GM12878 (cell line): ENCODE measurements at regions not wholly inside any gene's neighbourhood (a gene's known extent, or its start where the extent isn't known, plus 50 kb on each side); places are given as distances from the start of the nearest gene placed in this dataset.

Source experiments
- ATF3 ChIP-seq: IDR thresholded peaks from 2 replicates; pipeline ENCODE4 v1.6.1; 2011; ENCODE audit warnings: low read depth, mild to moderate bottlenecking, low read length, moderate library complexity, borderline replicate concordance; ENCODE audit errors: extremely low read depth
- CTCF ChIP-seq, 3 experiments: IDR thresholded peaks in 2 of 3; conservative IDR thresholded peaks in 1 of 3; 2 replicates each; pipeline ENCODE4 v1.5.1; 2011; ENCODE audit warnings: low read depth in 3 of 3, low read length in 3 of 3, mild to moderate bottlenecking in 3 of 3, control low read depth in 2 of 3, moderate library complexity in 2 of 3, inconsistent platforms in 1 of 3, mixed read lengths in 1 of 3; ENCODE audit not compliant: control insufficient read depth in 2 of 3, insufficient read depth in 1 of 3; ENCODE audit errors: extremely low read depth in 1 of 3
- FOXM1 ChIP-seq: IDR thresholded peaks from 2 replicates; pipeline ENCODE4 v1.6.1; 2012; ENCODE audit warnings: low read depth, mild to moderate bottlenecking, inconsistent platforms, low read length, moderate library complexity
- SREBF2 ChIP-seq: IDR thresholded peaks from 2 replicates; pipeline ENCODE4 v1.6.1; 2012; ENCODE audit warnings: mild to moderate bottlenecking, low read length
- TAF1 ChIP-seq: IDR thresholded peaks from 2 replicates; pipeline ENCODE4 v1.6.1; 2011; ENCODE audit warnings: mild to moderate bottlenecking, low read depth, low read length, borderline replicate concordance
- YY1 ChIP-seq: IDR thresholded peaks from 2 replicates; pipeline ENCODE4 v1.6.1; 2011; ENCODE audit warnings: low read depth, mild to moderate bottlenecking, low read length
- ZBTB33 ChIP-seq: fragments of 450-650 bp; IDR thresholded peaks from 2 replicates; pipeline ENCODE4 v1.6.1; 2017; ENCODE audit warnings: mild to moderate bottlenecking

GRCh38 chr6:76694795-76695194 lies 622.3 kb upstream of the IMPG1 start:
- no peak for TF ChIP-seq TAF1
- TF ChIP-seq CTCF (IDR thresholded peaks at IDR 0.05 in 2 of 3, conservative IDR thresholded peaks at IDR 0.05 in 1 of 3; ENCODE audit: control insufficient read depth in 2 of 3, extremely low read depth in 1 of 3, insufficient read depth in 1 of 3, low read depth in 3 of 3, low read length in 3 of 3): no peak
- TF ChIP-seq YY1: no peak
- TF ChIP-seq ATF3: no peak
- TF ChIP-seq SREBF2: no peak
- no peak for TF ChIP-seq ZBTB33
- TF ChIP-seq FOXM1: no peak
